ENCODE measurements at regions not wholly inside any gene's neighbourhood (a gene's known extent, or its start where the extent isn't known, plus 50 kb on each side); places are given as distances from the start of the nearest gene placed in this dataset.
"Not testable (repeated sequence)": the region's sequence is repeated elsewhere in the genome, so short reads cannot be mapped to it uniquely, and the experiment has no call there.

GRCh38 chr4:123631786-123632692 is 235.4 kb downstream of the SPRY1 start:
- peak in 1 of 2 donors; percentile 41 for DNase-seq (ENCODE audit: low read depth in 2 of 2)

GRCh38 chr4:123632693-123633030 is 236.1 kb downstream of the SPRY1 start:
- DNase-seq (ENCODE audit: low read depth in 2 of 2): no peak

- no peak for DNase-seq (ENCODE audit: low read depth in 2 of 2)
Observed at GRCh38 chr4:123638834-123639233, 242.2 kb downstream of the SPRY1 start.

- peak in 1 of 2 donors; percentile 43 for DNase-seq (ENCODE audit: low read depth in 2 of 2)
Observed at GRCh38 chr4:123640271-123640670, 243.7 kb downstream of the SPRY1 start.

- DNase-seq (ENCODE audit: low read depth in 2 of 2): no peak
Observed at GRCh38 chr4:123640824-123641223, 244.2 kb downstream of the SPRY1 start.

GRCh38 chr4:123643691-123644090 is 247.1 kb downstream of the SPRY1 start:
- no peak for DNase-seq (ENCODE audit: low read depth in 2 of 2)

GRCh38 chr4:123649250-123649644 is 252.7 kb downstream of the SPRY1 start:
- DNase-seq (ENCODE audit: low read depth in 2 of 2): no peak

GRCh38 chr4:123649645-123650391 is 253.2 kb downstream of the SPRY1 start:
- peak; percentile 21 to 47 for DNase-seq (ENCODE audit: low read depth in 2 of 2)

DNA sequence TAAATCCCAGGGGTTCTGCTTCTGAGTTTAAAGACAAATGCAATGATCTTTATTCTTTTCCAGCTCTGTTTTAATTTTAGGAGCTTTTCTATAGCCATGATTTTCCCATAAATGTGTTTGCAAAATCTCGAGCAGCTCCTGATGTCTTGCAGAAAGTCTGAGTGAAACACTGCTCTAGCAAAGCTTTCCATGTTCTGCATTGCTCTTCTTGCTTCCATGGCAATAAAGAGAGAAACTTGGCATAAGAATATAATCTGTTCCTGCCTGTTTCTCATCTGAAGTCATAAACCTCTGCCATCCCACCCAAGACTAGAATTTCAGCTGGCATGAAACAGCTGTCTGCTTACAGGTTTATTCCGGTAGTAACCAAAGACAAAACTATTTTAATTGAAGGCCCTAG is 254.5 kb downstream of the SPRY1 start:
- no peak for DNase-seq (ENCODE audit: low read depth in 2 of 2)

GRCh38 chr4:123651536-123652180 is 255.1 kb downstream of the SPRY1 start:
- no peak for DNase-seq (ENCODE audit: low read depth in 2 of 2)

DNA sequence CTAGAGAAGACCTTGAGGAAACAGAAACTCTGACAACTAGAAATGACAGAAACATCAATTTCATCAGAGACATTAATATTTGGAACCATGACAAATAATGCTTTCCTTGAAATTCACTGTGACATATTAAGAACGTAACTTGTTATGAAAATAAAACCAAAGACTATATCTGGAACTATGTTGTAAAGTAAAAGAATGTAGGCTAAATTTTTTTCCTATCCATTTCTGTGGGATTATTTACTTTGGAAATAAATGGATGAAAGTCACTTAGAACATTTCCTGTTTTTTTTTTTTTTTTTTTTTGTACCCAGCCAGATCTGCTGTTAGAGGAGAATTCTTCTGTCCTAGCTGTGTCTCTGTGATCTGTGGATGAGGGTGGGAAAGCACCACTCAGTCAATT is 255.9 kb downstream of the SPRY1 start:
- DNase-seq (ENCODE audit: low read depth in 2 of 2): peak; percentile 6 to 80

DNA sequence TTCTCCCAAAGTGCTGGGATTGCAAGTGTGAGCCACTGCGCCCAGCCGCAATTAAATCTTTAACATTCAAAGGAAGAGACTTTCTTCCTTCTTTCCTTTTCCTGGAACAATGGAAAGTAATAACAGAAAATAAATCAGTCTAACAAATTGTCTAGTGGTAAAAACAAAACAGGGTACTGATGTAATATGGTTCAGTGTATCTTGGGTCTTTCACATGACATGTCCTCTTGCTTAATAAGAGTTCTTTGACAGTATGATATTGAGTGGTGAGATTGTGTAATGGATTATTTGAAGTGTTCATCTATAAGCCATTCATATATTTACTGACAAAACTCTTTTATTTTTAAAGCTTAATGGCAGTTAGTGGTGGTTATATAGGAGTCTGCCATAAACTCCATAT is 256.6 kb downstream of the SPRY1 start:
- peak in 1 of 2 donors; percentile 54 for DNase-seq (ENCODE audit: low read depth in 2 of 2)

DNA sequence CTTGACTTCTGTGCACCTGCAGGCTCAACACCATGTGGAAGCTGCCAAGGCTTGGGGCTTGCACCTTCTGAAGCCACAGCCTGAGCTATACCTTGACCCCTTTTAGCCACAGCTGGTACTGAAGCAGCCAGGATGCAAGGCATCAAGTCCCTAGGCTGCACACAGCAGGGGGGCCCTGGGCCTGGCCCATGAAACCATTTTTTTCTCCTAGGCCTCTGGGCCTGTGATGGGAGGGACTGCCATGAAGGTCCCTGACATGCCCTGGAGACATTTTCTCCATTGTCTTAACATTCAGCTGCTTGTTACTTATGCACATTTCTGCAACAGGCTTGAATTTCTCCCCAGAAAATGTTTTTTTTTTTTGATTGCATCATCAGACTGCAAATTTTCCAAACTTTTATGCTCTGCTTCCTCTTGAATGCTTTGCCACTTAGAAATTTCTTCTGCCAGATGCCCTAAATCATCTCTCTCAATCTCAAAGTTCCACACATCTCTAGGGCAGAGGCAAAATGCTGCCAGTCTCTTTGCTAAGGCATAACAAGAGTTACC is 260.2 kb downstream of the SPRY1 start:
- DNase-seq (ENCODE audit: low read depth in 2 of 2): not testable (repeated sequence)

DNA sequence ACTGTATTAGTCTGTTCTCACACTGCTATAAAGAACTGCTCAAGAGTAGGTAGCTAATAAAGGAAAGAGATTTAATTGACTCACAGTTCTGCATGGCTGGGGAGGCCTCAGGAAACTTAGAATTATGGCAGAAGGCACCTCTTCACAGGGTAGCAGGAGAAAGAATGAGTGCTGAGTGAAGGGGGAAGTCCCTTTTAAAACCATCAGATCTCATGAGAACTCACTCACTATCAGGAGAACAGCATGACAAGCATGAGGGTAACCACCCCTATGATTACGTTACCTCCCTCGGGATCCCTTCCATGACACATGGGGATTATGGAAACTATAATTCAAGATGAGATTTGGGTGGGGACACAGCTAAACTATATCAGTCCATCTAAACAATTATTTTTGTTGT is 261.0 kb downstream of the SPRY1 start:
- DNase-seq (ENCODE audit: low read depth in 2 of 2): not testable (repeated sequence)

DNA sequence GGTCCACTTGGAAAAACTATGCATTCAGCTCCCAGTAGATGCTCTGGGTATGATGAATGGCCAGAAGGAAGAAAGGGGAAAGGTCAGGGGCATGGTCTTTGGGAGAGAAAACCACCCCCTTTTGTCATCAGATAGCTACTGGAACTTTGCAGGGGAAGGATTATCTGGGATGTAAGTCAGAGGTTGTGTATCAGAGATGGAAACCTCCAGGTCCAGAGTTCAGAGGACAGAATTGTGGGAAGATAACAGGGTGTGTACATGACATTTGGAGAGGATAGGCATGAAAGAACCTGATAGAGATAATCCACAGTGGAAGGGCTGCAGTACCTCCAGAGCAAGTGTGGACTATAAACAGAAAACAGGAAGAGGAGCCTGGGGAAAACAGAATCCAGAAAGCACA is 262.7 kb downstream of the SPRY1 start:
- DNase-seq (ENCODE audit: low read depth in 2 of 2): no peak

- peak in 1 of 2 donors; percentile 27 for DNase-seq (ENCODE audit: low read depth in 2 of 2)
Observed at GRCh38 chr4:123659730-123660129, 263.1 kb downstream of the SPRY1 start.

- DNase-seq (ENCODE audit: low read depth in 2 of 2): peak; percentile 53 to 64
Observed at GRCh38 chr4:123661080-123661737, 264.6 kb downstream of the SPRY1 start.

GRCh38 chr4:123662827-123663226 is 266.2 kb downstream of the SPRY1 start:
- no peak for DNase-seq (ENCODE audit: low read depth in 2 of 2)

GRCh38 chr4:123666486-123666885 is 269.9 kb downstream of the SPRY1 start:
- DNase-seq (ENCODE audit: low read depth in 2 of 2): no peak

- no peak for DNase-seq (ENCODE audit: low read depth in 2 of 2)
Observed at GRCh38 chr4:123667496-123667895, 270.9 kb downstream of the SPRY1 start.

GRCh38 chr4:123667991-123668390 is 271.4 kb downstream of the SPRY1 start:
- DNase-seq (ENCODE audit: low read depth in 2 of 2): no peak
